ENCODE measurements at regions not wholly inside any gene's neighbourhood (a gene's known extent, or its start where the extent isn't known, plus 50 kb on each side); places are given as distances from the start of the nearest gene placed in this dataset.

- DNase-seq (ENCODE audit: low spot score), result no peak
Measured at GRCh38 chr9:78566521-78566920, 269.6 kb downstream of the PSAT1 start.

GRCh38 chr9:78566948-78567675, 270.2 kb downstream of the PSAT1 start:
- DNase-seq (ENCODE audit: low spot score), result no peak

GRCh38 chr9:78567693-78568092, 270.8 kb downstream of the PSAT1 start:
- no peak for DNase-seq (ENCODE audit: low spot score)

GRCh38 chr9:78568774-78569173, 271.8 kb downstream of the PSAT1 start:
- DNase-seq (ENCODE audit: low spot score), result no peak

GRCh38 chr9:78572266-78572665, 275.3 kb downstream of the PSAT1 start:
- no peak for DNase-seq (ENCODE audit: low spot score)

GRCh38 chr9:78573205-78573604, 276.3 kb downstream of the PSAT1 start:
- DNase-seq (ENCODE audit: low spot score), result no peak

- DNase-seq (ENCODE audit: low spot score), result no peak
Measured at GRCh38 chr9:78573669-78574068, 276.7 kb downstream of the PSAT1 start.

- no peak for DNase-seq (ENCODE audit: low spot score)
Measured at GRCh38 chr9:78574354-78575045, 277.6 kb downstream of the PSAT1 start.

GRCh38 chr9:78575081-78575480, 278.2 kb downstream of the PSAT1 start:
- DNase-seq (ENCODE audit: low spot score), result no peak

- no peak for DNase-seq (ENCODE audit: low spot score)
Measured at GRCh38 chr9:78575771-78576170, 278.8 kb downstream of the PSAT1 start.

- no peak for DNase-seq (ENCODE audit: low spot score)
Measured at GRCh38 chr9:78577156-78577906, 280.4 kb downstream of the PSAT1 start.

- DNase-seq (ENCODE audit: low spot score), result no peak
Measured at GRCh38 chr9:78578072-78578471, 281.1 kb downstream of the PSAT1 start.

- no peak for DNase-seq (ENCODE audit: low spot score)
Measured at GRCh38 chr9:78582821-78583220, 285.9 kb downstream of the PSAT1 start.

GRCh38 chr9:78584589-78584988, 287.7 kb downstream of the PSAT1 start:
- no peak for DNase-seq (ENCODE audit: low spot score)

- no peak for DNase-seq (ENCODE audit: low spot score)
Measured at GRCh38 chr9:78585909-78586308, 289.0 kb downstream of the PSAT1 start.

GRCh38 chr9:78590068-78590467, 293.1 kb downstream of the PSAT1 start:
- DNase-seq (ENCODE audit: low spot score), result no peak

GRCh38 chr9:78592811-78593210, 295.9 kb downstream of the PSAT1 start:
- no peak for DNase-seq (ENCODE audit: low spot score)

GRCh38 chr9:78595200-78595945, 298.4 kb downstream of the PSAT1 start:
- DNase-seq (ENCODE audit: low spot score), result no peak

GRCh38 chr9:78596346-78596745, 299.4 kb downstream of the PSAT1 start:
- no peak for DNase-seq (ENCODE audit: low spot score)

- DNase-seq (ENCODE audit: low spot score), result no peak
Measured at GRCh38 chr9:78598120-78598519, 301.2 kb downstream of the PSAT1 start.

- DNase-seq (ENCODE audit: low spot score), result no peak
Measured at GRCh38 chr9:78599926-78600325, 303.0 kb downstream of the PSAT1 start.

- no peak for DNase-seq (ENCODE audit: low spot score)
Measured at GRCh38 chr9:78601957-78602565, 305.1 kb downstream of the PSAT1 start.

All from left forelimb (tissue), 1 donor.